ENCODE measurements at regions not wholly inside any gene's neighbourhood (a gene's known extent, or its start where the extent isn't known, plus 50 kb on each side); places are given as distances from the start of the nearest gene placed in this dataset.

GRCh38 chr4:38319456-38320342 is 344.3 kb upstream of the KLF3 start:
- TF ChIP-seq POLR2A (IDR thresholded peaks at IDR 0.05; ENCODE audit: borderline replicate concordance, extremely low read depth, insufficient read depth, insufficient read length) (no peak), EZH2 (IDR thresholded peaks at IDR 0.05) (no peak), ATF3 (IDR thresholded peaks at IDR 0.05) (no peak), FOSL1 (IDR thresholded peaks at IDR 0.05; ENCODE audit: low read depth) (0 out of 2 replicates have a peak, but pooled peaks have one; percentile 6), EZH2phosphoT487 (IDR thresholded peaks at IDR 0.05; ENCODE audit: borderline replicate concordance) (no peak), JUND (IDR thresholded peaks at IDR 0.05) (no peak; the same call in 1 of the 2 replicates), CEBPB (IDR thresholded peaks at IDR 0.05; ENCODE audit: low read depth) (no peak), POLR2AphosphoS5 (IDR thresholded peaks at IDR 0.05; ENCODE audit: low read depth, low read length) (0 out of 2 replicates have a peak, but pooled peaks have one; percentile 19), SIN3A (IDR thresholded peaks at IDR 0.05; ENCODE audit: low read depth) (no peak), RAD21 (IDR thresholded peaks at IDR 0.05; ENCODE audit: low read depth) (peak; percentile 92), TCF7L2 (IDR thresholded peaks at IDR 0.05; ENCODE audit: borderline replicate concordance, extremely low read depth, insufficient read depth, insufficient read length) (no peak)
- TF ChIP-seq, protein P1, sequence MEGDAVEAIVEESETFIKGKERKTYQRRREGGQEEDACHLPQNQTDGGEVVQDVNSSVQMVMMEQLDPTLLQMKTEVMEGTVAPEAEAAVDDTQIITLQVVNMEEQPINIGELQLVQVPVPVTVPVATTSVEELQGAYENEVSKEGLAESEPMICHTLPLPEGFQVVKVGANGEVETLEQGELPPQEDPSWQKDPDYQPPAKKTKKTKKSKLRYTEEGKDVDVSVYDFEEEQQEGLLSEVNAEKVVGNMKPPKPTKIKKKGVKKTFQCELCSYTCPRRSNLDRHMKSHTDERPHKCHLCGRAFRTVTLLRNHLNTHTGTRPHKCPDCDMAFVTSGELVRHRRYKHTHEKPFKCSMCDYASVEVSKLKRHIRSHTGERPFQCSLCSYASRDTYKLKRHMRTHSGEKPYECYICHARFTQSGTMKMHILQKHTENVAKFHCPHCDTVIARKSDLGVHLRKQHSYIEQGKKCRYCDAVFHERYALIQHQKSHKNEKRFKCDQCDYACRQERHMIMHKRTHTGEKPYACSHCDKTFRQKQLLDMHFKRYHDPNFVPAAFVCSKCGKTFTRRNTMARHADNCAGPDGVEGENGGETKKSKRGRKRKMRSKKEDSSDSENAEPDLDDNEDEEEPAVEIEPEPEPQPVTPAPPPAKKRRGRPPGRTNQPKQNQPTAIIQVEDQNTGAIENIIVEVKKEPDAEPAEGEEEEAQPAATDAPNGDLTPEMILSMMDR (IDR thresholded peaks at IDR 0.05 in 2 of 3, conservative IDR thresholded peaks at IDR 0.05 in 1 of 3; ENCODE audit: borderline replicate concordance in 1 of 3, insufficient read depth in 1 of 3, low read depth in 2 of 3, low read length in 2 of 3) = peak; percentile 72 to 99 (median 98)
- TF ChIP-seq, protein P2, sequence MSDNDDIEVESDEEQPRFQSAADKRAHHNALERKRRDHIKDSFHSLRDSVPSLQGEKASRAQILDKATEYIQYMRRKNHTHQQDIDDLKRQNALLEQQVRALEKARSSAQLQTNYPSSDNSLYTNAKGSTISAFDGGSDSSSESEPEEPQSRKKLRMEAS (IDR thresholded peaks at IDR 0.05) = peak; percentile 70
